ENCODE measurements at regions not wholly inside any gene's neighbourhood (a gene's known extent, or its start where the extent isn't known, plus 50 kb on each side); places are given as distances from the start of the nearest gene placed in this dataset.

- Mint-ChIP-seq H3K4me1 (no peaks in the 10 kb centered on the region), H3K27me3 (peaks cover 0 to 8% of the 10 kb centered on the region in 2 donors), H3K4me3 (no peak overlapping the region), H3K9me3 (peaks cover 6 to 11% (median 8%) of the 10 kb centered on the region in 8 donors), H3K27ac (no peak overlapping the region), H3K36me3 (no peaks in the 10 kb centered on the region)
- no peak overlapping the region for H3K27ac ChIP-seq (ENCODE audit: low read depth, low read length)
- H3K4me1 ChIP-seq (ENCODE audit: insufficient read depth, low read length), result no peaks in the 10 kb centered on the region
- H3K9me3 ChIP-seq (ENCODE audit: control insufficient read depth in 1 of 2, low read length in 2 of 2), result no peaks in the 10 kb centered on the region
- CTCF ChIA-PET (ENCODE audit: partially characterized antibody), result no interaction called here
- no peaks in the 10 kb centered on the region for H3K27me3 ChIP-seq (ENCODE audit: insufficient read depth, low read length)
- intact Hi-C loops (cut with micrococcal nuclease), result no loop called here
- H3K4me3 ChIP-seq (ENCODE audit: low read length in 2 of 2), result no peak overlapping the region
- no peak for DNase-seq
- POLR2A ChIA-PET (ENCODE audit: partially characterized antibody), result no interaction called here
- no peaks in the 10 kb centered on the region for H3K36me3 ChIP-seq (ENCODE audit: insufficient read depth, low read length)
Measured at GRCh38 chr17:56064506-56064905, 88.8 kb upstream of the ANKFN1 start.

- DNase-seq, result no peak
- Histone ChIP-seq H3K4me1 (ENCODE audit: insufficient read depth, low read length) (no peaks in the 10 kb centered on the region), H3K9me3 (ENCODE audit: control insufficient read depth in 1 of 2, low read length in 2 of 2) (no peaks in the 10 kb centered on the region), H3K27me3 (ENCODE audit: insufficient read depth, low read length) (no peaks in the 10 kb centered on the region), H3K4me3 (ENCODE audit: low read length in 2 of 2) (no peak overlapping the region), H3K27ac (ENCODE audit: low read depth, low read length) (no peak overlapping the region), H3K36me3 (ENCODE audit: insufficient read depth, low read length) (no peaks in the 10 kb centered on the region)
- H3K9me3 Mint-ChIP-seq, result peaks cover 0 to 9% (median 2%) of the 10 kb centered on the region in 8 donors
- no peak overlapping the region for H3K27ac Mint-ChIP-seq
- no peak overlapping the region for H3K4me3 Mint-ChIP-seq
- H3K36me3 Mint-ChIP-seq, result no peaks in the 10 kb centered on the region
- intact Hi-C loops (cut with micrococcal nuclease), result no loop called here
- no peaks in the 10 kb centered on the region for H3K4me1 Mint-ChIP-seq
- ChIA-PET POLR2A (ENCODE audit: partially characterized antibody) (no interaction called here), CTCF (ENCODE audit: partially characterized antibody) (no interaction called here)
- H3K27me3 Mint-ChIP-seq, result peaks cover 0 to 4% of the 10 kb centered on the region in 2 donors
Measured at GRCh38 chr17:56074361-56074890, 78.8 kb upstream of the ANKFN1 start.

GRCh38 chr17:56076980-56077379, 76.3 kb upstream of the ANKFN1 start:
- peaks cover 0 to 9% (median under 1%) of the 10 kb centered on the region in 8 donors for H3K9me3 Mint-ChIP-seq
- no peaks in the 10 kb centered on the region for H3K4me1 Mint-ChIP-seq
- no peaks in the 10 kb centered on the region for H3K36me3 Mint-ChIP-seq
- H3K27me3 Mint-ChIP-seq, result peaks cover 2 to 4% of the 10 kb centered on the region in 2 donors
- no peak overlapping the region for H3K27ac Mint-ChIP-seq
- Histone ChIP-seq H3K4me1 (ENCODE audit: insufficient read depth, low read length) (no peaks in the 10 kb centered on the region), H3K27ac (ENCODE audit: low read depth, low read length) (no peak overlapping the region), H3K27me3 (ENCODE audit: insufficient read depth, low read length) (no peaks in the 10 kb centered on the region), H3K36me3 (ENCODE audit: insufficient read depth, low read length) (no peaks in the 10 kb centered on the region), H3K4me3 (ENCODE audit: low read length in 2 of 2) (no peak overlapping the region), H3K9me3 (ENCODE audit: control insufficient read depth in 1 of 2, low read length in 2 of 2) (no peaks in the 10 kb centered on the region)
- intact Hi-C loops (cut with micrococcal nuclease), result no loop called here
- DNase-seq, result no peak
- no peak overlapping the region for H3K4me3 Mint-ChIP-seq
- POLR2A ChIA-PET (ENCODE audit: partially characterized antibody), result no interaction called here
- CTCF ChIA-PET (ENCODE audit: partially characterized antibody), result no interaction called here

GRCh38 chr17:56083475-56083874, 69.8 kb upstream of the ANKFN1 start:
- intact Hi-C loops (cut with micrococcal nuclease), result no loop called here
- CTCF ChIA-PET (ENCODE audit: partially characterized antibody), result no interaction called here
- POLR2A ChIA-PET (ENCODE audit: partially characterized antibody), result no interaction called here

GRCh38 chr17:56085576-56086267, 67.6 kb upstream of the ANKFN1 start:
- H3K27me3 Mint-ChIP-seq, result peaks cover 3 to 11% of the 10 kb centered on the region in 2 donors
- H3K36me3 Mint-ChIP-seq, result no peaks in the 10 kb centered on the region

More at GRCh38 chr17:56083475-56083874, 69.8 kb upstream of the ANKFN1 start:
- H3K36me3 ChIP-seq (ENCODE audit: insufficient read depth, low read length), result no peaks in the 10 kb centered on the region
- H3K4me3 ChIP-seq (ENCODE audit: low read length in 2 of 2), result no peak overlapping the region
- Mint-ChIP-seq H3K36me3 (no peaks in the 10 kb centered on the region), H3K27ac (no peak overlapping the region), H3K4me3 (no peak overlapping the region), H3K4me1 (no peaks in the 10 kb centered on the region), H3K9me3 (peaks cover 0 to 6% (median 4%) of the 10 kb centered on the region in 8 donors), H3K27me3 (peaks cover 3 to 11% of the 10 kb centered on the region in 2 donors)
- H3K27me3 ChIP-seq (ENCODE audit: insufficient read depth, low read length), result no peaks in the 10 kb centered on the region
- H3K4me1 ChIP-seq (ENCODE audit: insufficient read depth, low read length), result no peaks in the 10 kb centered on the region
- no peak overlapping the region for H3K27ac ChIP-seq (ENCODE audit: low read depth, low read length)
- no peaks in the 10 kb centered on the region for H3K9me3 ChIP-seq (ENCODE audit: control insufficient read depth in 1 of 2, low read length in 2 of 2)
- DNase-seq, result no peak

GRCh38 chr17:56087199-56087598, 66.1 kb upstream of the ANKFN1 start:
- Mint-ChIP-seq H3K36me3 (no peaks in the 10 kb centered on the region), H3K4me1 (no peaks in the 10 kb centered on the region), H3K27me3 (peaks cover 1 to 7% of the 10 kb centered on the region in 2 donors), H3K27ac (no peak overlapping the region), H3K4me3 (no peak overlapping the region), H3K9me3 (peaks cover 0 to 8% (median 3%) of the 10 kb centered on the region in 8 donors)
- ChIA-PET CTCF (ENCODE audit: partially characterized antibody) (no interaction called here), POLR2A (ENCODE audit: partially characterized antibody) (no interaction called here)
- Histone ChIP-seq H3K4me1 (ENCODE audit: insufficient read depth, low read length) (no peaks in the 10 kb centered on the region), H3K27me3 (ENCODE audit: insufficient read depth, low read length) (no peaks in the 10 kb centered on the region), H3K9me3 (ENCODE audit: control insufficient read depth in 1 of 2, low read length in 2 of 2) (no peaks in the 10 kb centered on the region), H3K27ac (ENCODE audit: low read depth, low read length) (no peak overlapping the region), H3K4me3 (ENCODE audit: low read length in 2 of 2) (no peak overlapping the region), H3K36me3 (ENCODE audit: insufficient read depth, low read length) (no peaks in the 10 kb centered on the region)
- DNase-seq, result no peak
- intact Hi-C loops (cut with micrococcal nuclease), result no loop called here

More at GRCh38 chr17:56085576-56086267, 67.6 kb upstream of the ANKFN1 start:
- Histone ChIP-seq H3K27me3 (ENCODE audit: insufficient read depth, low read length) (no peaks in the 10 kb centered on the region), H3K27ac (ENCODE audit: low read depth, low read length) (no peak overlapping the region), H3K4me1 (ENCODE audit: insufficient read depth, low read length) (no peaks in the 10 kb centered on the region), H3K4me3 (ENCODE audit: low read length in 2 of 2) (no peak overlapping the region), H3K36me3 (ENCODE audit: insufficient read depth, low read length) (no peaks in the 10 kb centered on the region), H3K9me3 (ENCODE audit: control insufficient read depth in 1 of 2, low read length in 2 of 2) (no peaks in the 10 kb centered on the region)
- intact Hi-C loops (cut with micrococcal nuclease), result no loop called here
- ChIA-PET POLR2A (ENCODE audit: partially characterized antibody) (no interaction called here), CTCF (ENCODE audit: partially characterized antibody) (no interaction called here)
- no peak for DNase-seq
- H3K9me3 Mint-ChIP-seq, result peaks cover 0 to 8% (median 3%) of the 10 kb centered on the region in 8 donors
- H3K4me3 Mint-ChIP-seq, result no peak overlapping the region
- no peaks in the 10 kb centered on the region for H3K4me1 Mint-ChIP-seq
- H3K27ac Mint-ChIP-seq, result no peak overlapping the region

GRCh38 chr17:56096026-56096810, 57.1 kb upstream of the ANKFN1 start:
- H3K9me3 ChIP-seq (ENCODE audit: control insufficient read depth in 1 of 2, low read length in 2 of 2), result no peaks in the 10 kb centered on the region
- H3K4me1 Mint-ChIP-seq, result no peaks in the 10 kb centered on the region
- H3K27ac ChIP-seq (ENCODE audit: low read depth, low read length), result no peak overlapping the region

More at GRCh38 chr17:56096026-56096810, 57.1 kb upstream of the ANKFN1 start:
- H3K4me3 ChIP-seq (ENCODE audit: low read length in 2 of 2), result no peak overlapping the region
- no peaks in the 10 kb centered on the region for H3K27me3 ChIP-seq (ENCODE audit: insufficient read depth, low read length)
- peaks cover 0 to 3% (median 0%) of the 10 kb centered on the region in 8 donors for H3K9me3 Mint-ChIP-seq
- H3K36me3 Mint-ChIP-seq, result no peaks in the 10 kb centered on the region
- peaks cover 1 to 4% of the 10 kb centered on the region in 2 donors for H3K27me3 Mint-ChIP-seq
- no peak overlapping the region for H3K4me3 Mint-ChIP-seq
- intact Hi-C loops (cut with micrococcal nuclease), result no loop called here
- DNase-seq, result no peak
- ChIA-PET POLR2A (ENCODE audit: partially characterized antibody) (no interaction called here), CTCF (ENCODE audit: partially characterized antibody) (no interaction called here)
- H3K27ac Mint-ChIP-seq, result no peak overlapping the region
- no peaks in the 10 kb centered on the region for H3K36me3 ChIP-seq (ENCODE audit: insufficient read depth, low read length)
- H3K4me1 ChIP-seq (ENCODE audit: insufficient read depth, low read length), result no peaks in the 10 kb centered on the region

Data from CD4-positive, alpha-beta memory T cell (primary cell).